ENCODE measurements at regions not wholly inside any gene's neighbourhood (a gene's known extent, or its start where the extent isn't known, plus 50 kb on each side); places are given as distances from the start of the nearest gene placed in this dataset.
"Not testable (repeated sequence)": the region's sequence is repeated elsewhere in the genome, so short reads cannot be mapped to it uniquely, and the experiment has no call there.

- DNase-seq (ENCODE audit: low spot score); H3K4me3 Mint-ChIP-seq; ATAC-seq; H3K9me3 Mint-ChIP-seq; H3K27ac Mint-ChIP-seq; H3K27me3 Mint-ChIP-seq; H3K4me1 Mint-ChIP-seq (ENCODE audit: low read depth in 2 of 2); H3K36me3 Mint-ChIP-seq: not testable (repeated sequence)
These were observed 108.5 kb downstream of the TUBA3C start for GRCh38 chr13:19072956-19073706.

- no peak for ATAC-seq
- H3K4me3 Mint-ChIP-seq, result no peak overlapping the region
- peaks cover 5% of the 10 kb centered on the region for H3K9me3 Mint-ChIP-seq
- DNase-seq (ENCODE audit: low spot score), result no peak
- no peaks in the 10 kb centered on the region for H3K36me3 Mint-ChIP-seq
- H3K27me3 Mint-ChIP-seq, result no peaks in the 10 kb centered on the region
- H3K4me1 Mint-ChIP-seq (ENCODE audit: low read depth in 2 of 2), result no peaks in the 10 kb centered on the region
- H3K27ac Mint-ChIP-seq, result no peak overlapping the region
These were observed 109.1 kb downstream of the TUBA3C start for GRCh38 chr13:19072543-19072942.

GRCh38 chr13:19071161-19071936 is 110.3 kb downstream of the TUBA3C start:
- H3K4me3 Mint-ChIP-seq, result no peak overlapping the region
- no peaks in the 10 kb centered on the region for H3K36me3 Mint-ChIP-seq
- no peaks in the 10 kb centered on the region for H3K27me3 Mint-ChIP-seq
- no peaks in the 10 kb centered on the region for H3K4me1 Mint-ChIP-seq (ENCODE audit: low read depth in 2 of 2)
- H3K9me3 Mint-ChIP-seq, result peaks cover 6% of the 10 kb centered on the region
- H3K27ac Mint-ChIP-seq, result no peak overlapping the region
- DNase-seq (ENCODE audit: low spot score) (no peak), ATAC-seq (no peak)

- no peak for DNase-seq (ENCODE audit: low spot score)
- Mint-ChIP-seq H3K4me1 (ENCODE audit: low read depth in 2 of 2) (no peaks in the 10 kb centered on the region), H3K4me3 (no peak overlapping the region), H3K9me3 (peaks cover 7% of the 10 kb centered on the region), H3K27me3 (no peaks in the 10 kb centered on the region), H3K27ac (no peak overlapping the region), H3K36me3 (no peaks in the 10 kb centered on the region)
- ATAC-seq, result no peak
These were observed 111.3 kb downstream of the TUBA3C start for GRCh38 chr13:19070398-19070735.

GRCh38 chr13:19069684-19070397 is 111.8 kb downstream of the TUBA3C start:
- DNase-seq (ENCODE audit: low spot score), result no peak
- no peak overlapping the region for H3K4me3 Mint-ChIP-seq
- H3K27me3 Mint-ChIP-seq, result no peaks in the 10 kb centered on the region
- H3K9me3 Mint-ChIP-seq, result peaks cover 7% of the 10 kb centered on the region
- no peaks in the 10 kb centered on the region for H3K4me1 Mint-ChIP-seq (ENCODE audit: low read depth in 2 of 2)
- ATAC-seq, result no peak
- H3K27ac Mint-ChIP-seq, result no peak overlapping the region
- peaks cover under 1% of the 10 kb centered on the region for H3K36me3 Mint-ChIP-seq

GRCh38 chr13:19068691-19069090 is 112.9 kb downstream of the TUBA3C start:
- H3K27ac Mint-ChIP-seq, result no peak overlapping the region
- H3K4me3 Mint-ChIP-seq, result no peak overlapping the region
- no peak for ATAC-seq
- no peak for DNase-seq (ENCODE audit: low spot score)
- no peaks in the 10 kb centered on the region for H3K4me1 Mint-ChIP-seq (ENCODE audit: low read depth in 2 of 2)
- no peaks in the 10 kb centered on the region for H3K27me3 Mint-ChIP-seq
- H3K9me3 Mint-ChIP-seq, result peaks cover 6% of the 10 kb centered on the region
- H3K36me3 Mint-ChIP-seq, result peaks cover 11% of the 10 kb centered on the region

GRCh38 chr13:19067767-19068166 is 113.9 kb downstream of the TUBA3C start:
- Mint-ChIP-seq H3K4me1 (ENCODE audit: low read depth in 2 of 2) (no peaks in the 10 kb centered on the region), H3K9me3 (peaks cover 6% of the 10 kb centered on the region), H3K4me3 (no peak overlapping the region), H3K27me3 (no peaks in the 10 kb centered on the region), H3K36me3 (peaks cover 11% of the 10 kb centered on the region), H3K27ac (no peak overlapping the region)
- DNase-seq (ENCODE audit: low spot score), result no peak
- ATAC-seq, result no peak

- no peak overlapping the region for H3K4me3 Mint-ChIP-seq
- H3K9me3 Mint-ChIP-seq, result peaks cover 6% of the 10 kb centered on the region
- H3K27ac Mint-ChIP-seq, result no peak overlapping the region
- H3K4me1 Mint-ChIP-seq (ENCODE audit: low read depth in 2 of 2), result no peaks in the 10 kb centered on the region
- H3K36me3 Mint-ChIP-seq, result peaks cover 11% of the 10 kb centered on the region
- ATAC-seq (no peak), DNase-seq (ENCODE audit: low spot score) (no peak)
- no peaks in the 10 kb centered on the region for H3K27me3 Mint-ChIP-seq
These were observed 118.8 kb downstream of the TUBA3C start for GRCh38 chr13:19062801-19063200.

- Mint-ChIP-seq H3K27me3 (no peaks in the 10 kb centered on the region), H3K27ac (no peak overlapping the region), H3K4me1 (ENCODE audit: low read depth in 2 of 2) (no peaks in the 10 kb centered on the region), H3K4me3 (no peak overlapping the region), H3K36me3 (peaks cover 11% of the 10 kb centered on the region), H3K9me3 (peaks cover 6% of the 10 kb centered on the region)
- ATAC-seq, result no peak
- DNase-seq (ENCODE audit: low spot score), result no peak
These were observed 119.5 kb downstream of the TUBA3C start for GRCh38 chr13:19062019-19062646.

GRCh38 chr13:19061278-19061677 is 120.3 kb downstream of the TUBA3C start:
- peaks cover 11% of the 10 kb centered on the region for H3K36me3 Mint-ChIP-seq
- DNase-seq (ENCODE audit: low spot score) (no peak), ATAC-seq (no peak)
- H3K9me3 Mint-ChIP-seq, result peaks cover 5% of the 10 kb centered on the region
- no peak overlapping the region for H3K27ac Mint-ChIP-seq
- no peak overlapping the region for H3K4me3 Mint-ChIP-seq
- H3K27me3 Mint-ChIP-seq, result no peaks in the 10 kb centered on the region
- H3K4me1 Mint-ChIP-seq (ENCODE audit: low read depth in 2 of 2), result no peaks in the 10 kb centered on the region

- no peak overlapping the region for H3K4me3 Mint-ChIP-seq
- no peak overlapping the region for H3K27ac Mint-ChIP-seq
- ATAC-seq (no peak), DNase-seq (ENCODE audit: low spot score) (no peak)
- no peaks in the 10 kb centered on the region for H3K4me1 Mint-ChIP-seq (ENCODE audit: low read depth in 2 of 2)
- H3K9me3 Mint-ChIP-seq, result peaks cover 4% of the 10 kb centered on the region
- no peaks in the 10 kb centered on the region for H3K27me3 Mint-ChIP-seq
- peaks cover 11% of the 10 kb centered on the region for H3K36me3 Mint-ChIP-seq
These were observed 121.2 kb downstream of the TUBA3C start for GRCh38 chr13:19060311-19061002.

- Mint-ChIP-seq H3K9me3 (no peaks in the 10 kb centered on the region), H3K4me1 (ENCODE audit: low read depth in 2 of 2) (no peaks in the 10 kb centered on the region), H3K27ac (no peak overlapping the region), H3K27me3 (no peaks in the 10 kb centered on the region), H3K36me3 (peaks cover 4% of the 10 kb centered on the region), H3K4me3 (no peak overlapping the region)
- ATAC-seq (no peak), DNase-seq (ENCODE audit: low spot score) (no peak)
These were observed 122.4 kb downstream of the TUBA3C start for GRCh38 chr13:19059016-19059780.

- Mint-ChIP-seq H3K4me3 (no peak overlapping the region), H3K9me3 (no peaks in the 10 kb centered on the region), H3K4me1 (ENCODE audit: low read depth in 2 of 2) (no peaks in the 10 kb centered on the region), H3K36me3 (no peaks in the 10 kb centered on the region), H3K27ac (no peak overlapping the region), H3K27me3 (no peaks in the 10 kb centered on the region)
- DNase-seq (ENCODE audit: low spot score), result no peak
- ATAC-seq, result no peak
These were observed 123.1 kb downstream of the TUBA3C start for GRCh38 chr13:19058566-19058965.
